Type B pancreatic cell (in vitro differentiated cells): ENCODE measurements at regions not wholly inside any gene's neighbourhood (a gene's known extent, or its start where the extent isn't known, plus 50 kb on each side); places are given as distances from the start of the nearest gene placed in this dataset.

Experiments used
- DNase-seq: peaks from one replicate; pipeline ENCODE4 v3.0.0; 2021; ENCODE audit warnings: mixed read lengths; ENCODE audit not compliant: unreplicated experiment; ENCODE audit errors: extremely low spot score
- H3K27ac Mint-ChIP-seq: 2 replicates; pipeline ENCODE4 v1.8.0; 2021; ENCODE audit warnings: mild to moderate bottlenecking, mixed read lengths
- H3K27me3 Mint-ChIP-seq: 2 replicates; pipeline ENCODE4 v1.8.0; 2021; ENCODE audit warnings: mixed read lengths
- H3K36me3 Mint-ChIP-seq: 2 replicates; pipeline ENCODE4 v1.8.0; 2021; ENCODE audit warnings: mixed read lengths
- H3K4me1 Mint-ChIP-seq: one replicate; pipeline ENCODE4 v1.8.0; 2021; ENCODE audit warnings: mixed read lengths; ENCODE audit not compliant: unreplicated experiment
- H3K4me3 Mint-ChIP-seq: 2 replicates; pipeline ENCODE4 v1.8.0; 2021; ENCODE audit warnings: mild to moderate bottlenecking, mixed read lengths
- H3K9me3 Mint-ChIP-seq: 2 replicates; pipeline ENCODE4 v1.8.0; 2021; ENCODE audit warnings: mixed read lengths
- CTCF ChIP-seq: fragments of 200-600 bp; sonication (generic); conservative IDR thresholded peaks from 2 replicates; pipeline ENCODE4 v1.5.0; 2021; ENCODE audit warnings: antibody characterized with exemption, mild to moderate bottlenecking

GRCh38 chr1:219666242-219666641 lies 53.3 kb upstream of the ZC3H11B start:
- H3K27me3 Mint-ChIP-seq = no peaks in the 10 kb centered on the region
- H3K27ac Mint-ChIP-seq = no peak overlapping the region
- no peak for TF ChIP-seq CTCF
- no peak overlapping the region for H3K4me3 Mint-ChIP-seq
- H3K9me3 Mint-ChIP-seq = no peaks in the 10 kb centered on the region
- no peaks in the 10 kb centered on the region for H3K36me3 Mint-ChIP-seq
- no peak for DNase-seq
- peaks cover 37% of the 10 kb centered on the region for H3K4me1 Mint-ChIP-seq

- Mint-ChIP-seq H3K9me3 (no peaks in the 10 kb centered on the region), H3K4me3 (no peak overlapping the region), H3K27me3 (no peaks in the 10 kb centered on the region), H3K36me3 (no peaks in the 10 kb centered on the region), H3K4me1 (peaks cover 44% of the 10 kb centered on the region), H3K27ac (no peak overlapping the region)
- DNase-seq = no peak
- TF ChIP-seq CTCF = no peak
Measured at GRCh38 chr1:219665089-219665488, 52.2 kb upstream of the ZC3H11B start.

GRCh38 chr1:219664310-219665029 lies 51.6 kb upstream of the ZC3H11B start:
- Mint-ChIP-seq H3K36me3 (no peaks in the 10 kb centered on the region), H3K4me3 (no peak overlapping the region), H3K27ac (no peak overlapping the region), H3K27me3 (no peaks in the 10 kb centered on the region), H3K9me3 (no peaks in the 10 kb centered on the region), H3K4me1 (peaks cover 49% of the 10 kb centered on the region)
- DNase-seq = no peak
- TF ChIP-seq CTCF = no peak
